HG03280 (cell line): ENCODE measurements at regions not wholly inside any gene's neighbourhood (a gene's known extent, or its start where the extent isn't known, plus 50 kb on each side); places are given as distances from the start of the nearest gene placed in this dataset.
"Not testable (repeated sequence)": the region's sequence is repeated elsewhere in the genome, so short reads cannot be mapped to it uniquely, and the experiment has no call there.

Experiments used
- ATAC-seq: cut with Tn5 transposase; IDR thresholded peaks from one replicate; pipeline ENCODE4 v1.9.1; 2021; ENCODE audit warnings: mild to moderate bottlenecking, moderate library complexity; ENCODE audit not compliant: unreplicated experiment

GRCh38 chr2:111420074-111420473 is 299.4 kb downstream of the BCL2L11 start:
- not testable (repeated sequence) for ATAC-seq

GRCh38 chr2:111420835-111421234 is 300.1 kb downstream of the BCL2L11 start:
- not testable (repeated sequence) for ATAC-seq

GRCh38 chr2:111421949-111422348 is 301.2 kb downstream of the BCL2L11 start:
- ATAC-seq = not testable (repeated sequence)

- ATAC-seq = not testable (repeated sequence)
Observed at GRCh38 chr2:111422562-111422961, 301.8 kb downstream of the BCL2L11 start.

GRCh38 chr2:111423184-111423583 is 302.5 kb downstream of the BCL2L11 start:
- not testable (repeated sequence) for ATAC-seq

- not testable (repeated sequence) for ATAC-seq
Observed at GRCh38 chr2:111424176-111424575, 303.5 kb downstream of the BCL2L11 start.

- not testable (repeated sequence) for ATAC-seq
Observed at GRCh38 chr2:111424851-111425309, 304.2 kb downstream of the BCL2L11 start.

GRCh38 chr2:111425789-111426201 is 305.1 kb downstream of the BCL2L11 start:
- not testable (repeated sequence) for ATAC-seq

GRCh38 chr2:111427346-111427745 is 306.6 kb downstream of the BCL2L11 start:
- not testable (repeated sequence) for ATAC-seq

GRCh38 chr2:111428915-111429314 is 308.2 kb downstream of the BCL2L11 start:
- not testable (repeated sequence) for ATAC-seq

- not testable (repeated sequence) for ATAC-seq
Observed at GRCh38 chr2:111429353-111429752, 308.6 kb downstream of the BCL2L11 start.

GRCh38 chr2:111430817-111431661 is 310.3 kb downstream of the BCL2L11 start:
- ATAC-seq = peak; percentile 48

GRCh38 chr2:111432423-111432822 is 311.7 kb downstream of the BCL2L11 start:
- ATAC-seq = not testable (repeated sequence)

- ATAC-seq = not testable (repeated sequence)
Observed at GRCh38 chr2:111432916-111433499, 312.3 kb downstream of the BCL2L11 start.

- ATAC-seq = not testable (repeated sequence)
Observed at GRCh38 chr2:111433892-111434607, 313.3 kb downstream of the BCL2L11 start.

GRCh38 chr2:111434608-111434939 is 313.9 kb downstream of the BCL2L11 start:
- ATAC-seq = not testable (repeated sequence)

- not testable (repeated sequence) for ATAC-seq
Observed at GRCh38 chr2:111435553-111436310, 315.0 kb downstream of the BCL2L11 start.

GRCh38 chr2:111436411-111436810 is 315.7 kb downstream of the BCL2L11 start:
- not testable (repeated sequence) for ATAC-seq

GRCh38 chr2:111437288-111437990 is 316.7 kb downstream of the BCL2L11 start:
- ATAC-seq = not testable (repeated sequence)

- ATAC-seq = not testable (repeated sequence)
Observed at GRCh38 chr2:111438161-111438560, 317.4 kb downstream of the BCL2L11 start.
